HCT116 (cell line): ENCODE measurements at regions not wholly inside any gene's neighbourhood (a gene's known extent, or its start where the extent isn't known, plus 50 kb on each side); places are given as distances from the start of the nearest gene placed in this dataset.

Experiments
- ATAC-seq: fragments of 200-7000 bp; cut with Tn5 transposase; 2 replicates; pipeline ENCODE4 v1.9.1; 2020; ENCODE audit warnings: mild to moderate bottlenecking, moderate library complexity
- BruUV-seq: library from RNA; stranded (reverse); fragments of 400-500 nt; replicated peaks from 2 replicates; lab custom pipeline; 2021; lab: Mats Ljungman, UMichigan
- CTCF ChIA-PET: fragments of 300-600 bp; sonication (Branson Sonifier 250); formaldehyde crosslinking; loops from one replicate; lab custom pipeline; 2021; ENCODE audit warnings: antibody characterized with exemption; lab: Charles Lee
- POLR2A ChIA-PET: fragments of 300-600, 350-600 bp; sonication (Branson Sonifier 250); formaldehyde crosslinking; loops from one replicate; lab custom pipeline; 2021; ENCODE audit warnings: antibody characterized with exemption; lab: Charles Lee
- RAD21 ChIA-PET, 2 experiments: fragments of 300-600 bp; sonication (Branson Sonifier 250); formaldehyde crosslinking; loops; one replicate each; lab custom pipeline; 2023; ENCODE audit warnings: low total read pairs in 2 of 2; ENCODE audit not compliant: uncharacterized antibody in 2 of 2, unreplicated experiment in 2 of 2, low non-redundant PET in 1 of 2; lab: Charles Lee
- DNase-seq: peaks from one replicate; pipeline ENCODE4 v3.0.0-alpha.2; 2010; ENCODE audit warnings: low read depth, low spot score
- H2AFZ ChIP-seq: fragments of 200-600 bp; shearing (Covaris generic), sonication (generic); 2 replicates; pipeline ENCODE4 v1.6.1; 2017; ENCODE audit warnings: low read depth, mixed run types, mixed read lengths, antibody characterized with exemption, low read length; ENCODE audit not compliant: poor library complexity, severe bottlenecking
- H3K27ac ChIP-seq: 2 replicates; pipeline ENCODE4 v1.5.1; 2012; ENCODE audit warnings: low read depth, low read length
- H3K27me3 ChIP-seq: fragments of 200-600 bp; sonication (generic); 2 replicates; pipeline ENCODE4 v1.6.1; 2016; ENCODE audit warnings: mixed run types, low read length, mixed read lengths; ENCODE audit not compliant: insufficient read depth
- H3K36me3 ChIP-seq, 2 experiments: fragments of 200-500 bp in 1 of 2; fragments of 200-600 bp in 1 of 2; sonication (Bioruptor generic) in 1 of 2; sonication (generic) in 1 of 2; 2 replicates each; pipeline versions ENCODE4 v1.5.1 to v1.6.1; 2014 to 2016; ENCODE audit warnings: low read length in 2 of 2, inconsistent platforms in 1 of 2, mixed read lengths in 1 of 2, mixed run types in 1 of 2; ENCODE audit not compliant: insufficient read depth in 2 of 2, control insufficient read depth in 1 of 2
- H3K4me1 ChIP-seq, 2 experiments: fragments of 200-600 bp in 1 of 2; sonication (generic) in 1 of 2; 2 replicates each; pipeline versions ENCODE4 v1.5.1 to v1.6.1; 2012 to 2017; ENCODE audit warnings: low read length in 2 of 2, inconsistent platforms in 1 of 2, mild to moderate bottlenecking in 1 of 2, mixed read lengths in 1 of 2, mixed run types in 1 of 2, moderate library complexity in 1 of 2; ENCODE audit not compliant: insufficient read depth in 2 of 2, control insufficient read depth in 1 of 2
- H3K4me2 ChIP-seq: fragments of 200-600 bp; sonication (generic); 2 replicates; pipeline ENCODE4 v1.6.1; 2017; ENCODE audit warnings: mixed run types, low read length, mixed read lengths
- H3K4me3 ChIP-seq, 2 experiments: fragments of 200-600 bp in 1 of 2; sonication (generic) in 1 of 2; replicated peaks in 1 of 2; 2 replicates each; pipeline ENCODE4 v1.5.1; 2011 to 2016; ENCODE audit warnings: low read length in 2 of 2, control low read depth in 1 of 2, low read depth in 1 of 2, mild to moderate bottlenecking in 1 of 2, mixed read lengths in 1 of 2, mixed run types in 1 of 2
- H3K79me2 ChIP-seq: fragments of 200-600 bp; sonication (generic); 2 replicates; pipeline ENCODE4 v1.6.1; 2017; ENCODE audit warnings: mild to moderate bottlenecking, mixed run types, low read length, moderate library complexity, mixed read lengths; ENCODE audit not compliant: insufficient read depth
- H3K9ac ChIP-seq: fragments of 200-600 bp; sonication (generic); 2 replicates; pipeline ENCODE4 v1.6.1; 2016; ENCODE audit warnings: low read length, mixed read lengths
- H3K9me2 ChIP-seq: fragments of 200-600 bp; sonication (generic), shearing (Covaris generic); 2 replicates; pipeline ENCODE4 v1.6.1; 2017; ENCODE audit warnings: mixed run types, mild to moderate bottlenecking, moderate library complexity; ENCODE audit not compliant: insufficient read depth
- H3K9me3 ChIP-seq, 2 experiments: fragments of 200-500 bp in 1 of 2; fragments of 200-600 bp in 1 of 2; sonication (Bioruptor generic) in 1 of 2; sonication (generic) in 1 of 2; 2 replicates each; pipeline ENCODE4 v1.6.1; 2014 to 2017; ENCODE audit warnings: low read length in 2 of 2, mixed read lengths in 2 of 2, inconsistent platforms in 1 of 2, low read depth in 1 of 2, mild to moderate bottlenecking in 1 of 2, mixed run types in 1 of 2, moderate library complexity in 1 of 2; ENCODE audit not compliant: control insufficient read depth in 1 of 2, insufficient read depth in 1 of 2
- H4K20me1 ChIP-seq: fragments of 200-600 bp; sonication (generic), shearing (Covaris generic); 2 replicates; pipeline ENCODE4 v1.6.1; 2017; ENCODE audit warnings: mixed run types, mild to moderate bottlenecking, moderate library complexity; ENCODE audit not compliant: insufficient read depth
- ATF3 ChIP-seq: IDR thresholded peaks from 2 replicates; pipeline ENCODE4 v1.6.1; 2012
- CTCF ChIP-seq, 3 experiments: fragments of 200-600 bp in 1 of 3; sonication (generic) in 1 of 3; IDR thresholded peaks in 2 of 3; conservative IDR thresholded peaks in 1 of 3; 2 replicates each; pipeline ENCODE4 v1.5.1; 2012 to 2017; ENCODE audit warnings: low read depth in 2 of 3, low read length in 2 of 3, antibody characterized with exemption in 1 of 3, borderline replicate concordance in 1 of 3, control low read depth in 1 of 3, mild to moderate bottlenecking in 1 of 3, mixed read lengths in 1 of 3, mixed run types in 1 of 3, moderate library complexity in 1 of 3; ENCODE audit not compliant: insufficient read depth in 1 of 3
- EGR1 ChIP-seq: IDR thresholded peaks from 2 replicates; pipeline ENCODE4 v1.6.1; 2012; ENCODE audit warnings: low read depth
- ELF1 ChIP-seq: IDR thresholded peaks from 2 replicates; pipeline ENCODE4 v1.6.1; 2012; ENCODE audit warnings: low read depth, borderline replicate concordance
- EZH2 ChIP-seq: fragments of 200-600 bp; sonication (generic); IDR thresholded peaks from 2 replicates; pipeline ENCODE4 v1.6.1; 2017; ENCODE audit warnings: antibody characterized with exemption, mixed run types
- EZH2phosphoT487 ChIP-seq: fragments of 200-600 bp; IDR thresholded peaks from 2 replicates; pipeline ENCODE4 v1.6.1; 2018; ENCODE audit warnings: antibody characterized with exemption, borderline replicate concordance
- FOSL1 ChIP-seq: IDR thresholded peaks from 2 replicates; pipeline ENCODE4 v1.6.1; 2012; ENCODE audit warnings: low read depth
- MAX ChIP-seq: IDR thresholded peaks from 2 replicates; pipeline ENCODE4 v1.6.1; 2012
- POLR2A ChIP-seq: IDR thresholded peaks from 2 replicates; pipeline ENCODE4 v1.7.0; 2011; ENCODE audit warnings: borderline replicate concordance; ENCODE audit not compliant: insufficient read depth, insufficient read length; ENCODE audit errors: extremely low read depth
- POLR2AphosphoS5 ChIP-seq: IDR thresholded peaks from 2 replicates; pipeline ENCODE4 v1.6.1; 2011; ENCODE audit warnings: mild to moderate bottlenecking, low read depth, low read length, moderate library complexity
- REST ChIP-seq: IDR thresholded peaks from 2 replicates; pipeline ENCODE4 v1.6.1; 2012; ENCODE audit warnings: low read depth
- SIN3A ChIP-seq: IDR thresholded peaks from 2 replicates; pipeline ENCODE4 v1.6.1; 2012; ENCODE audit warnings: low read depth
- SP1 ChIP-seq: IDR thresholded peaks from 2 replicates; pipeline ENCODE4 v1.6.1; 2012; ENCODE audit warnings: low read depth
- TCF7L2 ChIP-seq: IDR thresholded peaks from 2 replicates; pipeline ENCODE4 v1.7.0; 2011; ENCODE audit warnings: borderline replicate concordance, inconsistent platforms; ENCODE audit not compliant: insufficient read depth, insufficient read length; ENCODE audit errors: extremely low read depth
- YY1 ChIP-seq: IDR thresholded peaks from 2 replicates; pipeline ENCODE4 v1.6.1; 2011; ENCODE audit warnings: low read length, low read depth, moderate library complexity, mild to moderate bottlenecking; ENCODE audit not compliant: insufficient replicate concordance; ENCODE audit errors: extremely low read depth
- ZBTB33 ChIP-seq: IDR thresholded peaks from 2 replicates; pipeline ENCODE4 v1.6.1; 2011; ENCODE audit warnings: mild to moderate bottlenecking, low read length, moderate library complexity; ENCODE audit not compliant: insufficient replicate concordance; ENCODE audit errors: extremely low read depth
- ZFX ChIP-seq: fragments of 450-650 bp; IDR thresholded peaks from 2 replicates; pipeline ENCODE4 v1.6.1; 2017
- intact Hi-C: fragments of 100-400 bp; cut with micrococcal nuclease; formaldehyde crosslinking; loops from 2 replicates; pipeline ENCODE4 v1.10.0; 2022

- no peak overlapping the region for H2AFZ ChIP-seq
- no TSS peak for BruUV-seq
- ChIA-PET RAD21 (no interaction called here), CTCF (no interaction called here), POLR2A (no interaction called here)
- peaks cover 6 to 19% of the 10 kb centered on the region in 2 experiments; a peak in 2 of 4 replicates for H3K9me3 ChIP-seq
- no peak overlapping the region for H3K27ac ChIP-seq
- H3K4me2 ChIP-seq, result no peak overlapping the region
- no peaks in the 10 kb centered on the region for H3K4me1 ChIP-seq
- no peak for TF ChIP-seq ZBTB33
- no peak for TF ChIP-seq SIN3A
- TF ChIP-seq SP1, result no peak
- no peak for TF ChIP-seq ELF1
- TF ChIP-seq FOSL1, result no peak
- TF ChIP-seq CTCF (IDR thresholded peaks at IDR 0.05 in 2 of 3, conservative IDR thresholded peaks at IDR 0.05 in 1 of 3; ENCODE audit: borderline replicate concordance in 1 of 3, insufficient read depth in 1 of 3, low read depth in 2 of 3, low read length in 2 of 3), result no peak
- no peak for TF ChIP-seq EZH2
- TF ChIP-seq EGR1, result no peak
- TF ChIP-seq POLR2A, result no peak
- TF ChIP-seq ATF3, result no peak
- TF ChIP-seq EZH2phosphoT487, result no peak
- TF ChIP-seq REST, result no peak
- no peak for TF ChIP-seq YY1
- TF ChIP-seq POLR2AphosphoS5, result no peak
- no peak for TF ChIP-seq MAX
- TF ChIP-seq TCF7L2, result no peak
- no peak for TF ChIP-seq ZFX
- H3K36me3 ChIP-seq, result no peaks in the 10 kb centered on the region
- DNase-seq (no peak), ATAC-seq (no peak)
- H3K9me2 ChIP-seq, result no peaks in the 10 kb centered on the region
- no peaks in the 10 kb centered on the region for H3K27me3 ChIP-seq
- H4K20me1 ChIP-seq, result no peaks in the 10 kb centered on the region
- no peak overlapping the region for H3K9ac ChIP-seq
- no peaks in the 10 kb centered on the region for H3K79me2 ChIP-seq
- intact Hi-C loops, result no loop called here
- H3K4me3 ChIP-seq, result no peak overlapping the region
These were observed 697.9 kb upstream of the ROBO1 start for GRCh38 chr3:80465746-80466145.
